GM12872 (cell line): ENCODE measurements at regions not wholly inside any gene's neighbourhood (a gene's known extent, or its start where the extent isn't known, plus 50 kb on each side); places are given as distances from the start of the nearest gene placed in this dataset.

Experiments used
- TF ChIP-seq, protein P1 (sequence below): IDR thresholded peaks from 3 replicates; pipeline ENCODE4 v1.5.1; 2011; ENCODE audit warnings: low read depth, mild to moderate bottlenecking, low read length, moderate library complexity; ENCODE audit not compliant: insufficient read depth

DNA sequence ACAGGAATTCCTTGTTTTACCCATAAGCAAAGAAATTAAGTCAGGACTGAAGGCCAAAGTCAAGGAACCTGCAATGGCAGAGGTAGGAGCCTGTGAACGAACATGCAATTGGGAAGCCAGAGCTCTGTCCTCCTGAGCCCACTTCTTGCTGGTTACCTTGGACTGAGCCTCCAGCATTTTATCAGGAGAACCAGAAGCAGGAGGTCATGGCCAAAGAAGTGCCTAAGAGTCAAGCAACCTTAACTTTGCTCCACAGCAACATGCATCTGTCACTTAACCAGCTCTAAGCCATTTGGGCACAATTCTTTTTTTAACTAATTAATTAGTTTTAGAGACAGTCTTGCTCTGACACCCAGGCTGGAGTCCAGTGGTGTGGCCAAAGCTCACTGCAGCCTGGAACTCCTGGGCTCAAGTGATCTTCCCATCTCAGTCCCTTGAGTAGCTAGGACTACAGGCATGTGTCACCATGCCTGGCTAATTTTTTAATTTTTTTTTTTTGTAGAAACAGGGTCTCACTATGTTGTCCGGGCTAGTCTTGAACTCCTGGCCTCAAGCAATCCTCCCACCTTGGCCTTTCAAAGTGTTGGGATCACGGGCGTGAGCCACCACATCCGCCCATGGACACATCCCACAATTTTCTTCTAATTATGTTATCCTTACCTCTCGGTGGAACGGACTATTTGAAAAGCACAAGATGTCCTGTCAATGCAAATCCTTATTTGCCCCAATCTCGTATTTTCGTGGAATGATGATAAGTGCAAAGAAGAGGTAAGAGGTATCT lies 334.2 kb downstream of the CD83 start:
- TF ChIP-seq, protein P1, sequence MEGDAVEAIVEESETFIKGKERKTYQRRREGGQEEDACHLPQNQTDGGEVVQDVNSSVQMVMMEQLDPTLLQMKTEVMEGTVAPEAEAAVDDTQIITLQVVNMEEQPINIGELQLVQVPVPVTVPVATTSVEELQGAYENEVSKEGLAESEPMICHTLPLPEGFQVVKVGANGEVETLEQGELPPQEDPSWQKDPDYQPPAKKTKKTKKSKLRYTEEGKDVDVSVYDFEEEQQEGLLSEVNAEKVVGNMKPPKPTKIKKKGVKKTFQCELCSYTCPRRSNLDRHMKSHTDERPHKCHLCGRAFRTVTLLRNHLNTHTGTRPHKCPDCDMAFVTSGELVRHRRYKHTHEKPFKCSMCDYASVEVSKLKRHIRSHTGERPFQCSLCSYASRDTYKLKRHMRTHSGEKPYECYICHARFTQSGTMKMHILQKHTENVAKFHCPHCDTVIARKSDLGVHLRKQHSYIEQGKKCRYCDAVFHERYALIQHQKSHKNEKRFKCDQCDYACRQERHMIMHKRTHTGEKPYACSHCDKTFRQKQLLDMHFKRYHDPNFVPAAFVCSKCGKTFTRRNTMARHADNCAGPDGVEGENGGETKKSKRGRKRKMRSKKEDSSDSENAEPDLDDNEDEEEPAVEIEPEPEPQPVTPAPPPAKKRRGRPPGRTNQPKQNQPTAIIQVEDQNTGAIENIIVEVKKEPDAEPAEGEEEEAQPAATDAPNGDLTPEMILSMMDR = no peak

DNA sequence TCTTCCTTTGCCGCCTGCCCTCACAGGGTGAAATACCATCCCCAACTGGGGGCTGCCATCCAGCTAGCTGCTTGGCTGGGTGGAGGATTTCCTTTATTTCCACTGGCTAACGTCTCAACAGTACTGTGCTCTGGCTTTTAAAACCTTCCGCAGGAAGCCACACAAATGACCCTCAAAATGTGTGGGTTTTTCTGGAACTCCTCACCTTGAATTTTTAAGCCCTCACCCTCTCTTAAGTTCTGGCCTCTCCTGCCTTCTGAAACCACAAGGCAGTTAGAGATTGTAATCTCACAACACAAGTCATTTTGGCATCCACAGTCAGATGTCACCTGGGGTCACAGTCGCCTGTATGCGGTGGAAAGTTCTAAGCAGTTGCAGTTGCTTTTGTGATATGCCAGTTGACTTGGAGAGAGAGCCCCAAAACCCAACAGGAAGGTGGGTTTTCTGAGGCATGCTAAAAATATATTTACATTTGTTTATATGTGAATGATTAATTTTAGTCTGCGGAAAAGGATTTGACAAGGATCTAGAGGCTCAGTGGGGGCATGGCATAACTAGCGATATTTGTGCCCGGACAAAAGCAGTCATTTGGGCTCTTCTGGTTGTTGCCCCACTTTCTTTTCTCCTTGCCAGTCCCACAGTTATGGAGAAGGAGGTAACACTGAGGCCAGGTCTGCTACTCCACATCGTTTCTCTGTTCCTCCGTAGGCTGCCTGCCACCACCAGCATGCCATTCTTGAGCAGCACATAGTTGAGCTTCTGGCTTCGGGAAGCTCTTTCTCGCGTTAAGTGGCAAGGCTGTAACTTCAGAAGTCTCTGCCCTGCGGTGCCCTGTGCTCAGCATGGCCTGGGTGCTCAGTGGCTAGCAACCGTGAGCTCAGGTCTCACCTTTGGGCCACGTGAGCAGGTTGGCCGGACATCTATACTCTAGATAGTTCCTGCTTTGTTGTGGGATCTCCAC lies 335.3 kb downstream of the CD83 start:
- TF ChIP-seq, protein P1 = no peak

DNA sequence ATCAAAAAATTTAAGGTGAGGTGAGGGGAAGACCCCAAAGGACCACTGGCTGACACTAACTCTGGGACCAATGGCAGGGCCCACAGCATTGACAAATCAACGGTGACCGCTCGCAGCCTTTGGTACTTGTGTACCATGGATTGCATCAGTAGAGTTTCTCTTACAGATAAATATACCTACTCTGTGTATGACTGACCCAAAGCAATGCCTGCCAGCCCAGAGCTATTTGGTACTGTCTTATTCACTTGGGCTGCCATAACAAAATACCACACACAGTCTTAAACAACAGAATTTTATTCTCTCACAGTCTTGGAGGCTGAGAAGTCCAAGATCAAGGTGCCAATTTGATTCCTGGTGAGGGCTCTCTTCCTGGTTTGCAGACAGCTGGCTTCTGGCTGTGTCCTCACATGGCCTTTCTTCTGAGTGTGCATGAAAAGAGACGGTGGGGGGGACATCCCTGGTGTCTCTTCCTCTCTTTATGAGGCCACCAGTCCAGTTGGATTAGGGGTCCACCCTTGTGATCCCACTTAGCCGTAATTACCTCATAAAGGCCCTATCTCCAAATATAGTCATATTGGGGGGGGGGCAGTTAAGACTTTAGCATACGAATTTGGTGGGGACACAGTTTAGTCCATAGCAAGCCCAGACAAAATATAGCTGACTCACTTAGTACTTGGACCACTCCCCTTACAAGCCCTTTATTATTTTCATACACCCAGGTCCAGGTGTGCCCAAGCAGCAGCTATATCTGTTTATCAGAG lies 336.3 kb downstream of the CD83 start:
- TF ChIP-seq, protein P1 = no peak

DNA sequence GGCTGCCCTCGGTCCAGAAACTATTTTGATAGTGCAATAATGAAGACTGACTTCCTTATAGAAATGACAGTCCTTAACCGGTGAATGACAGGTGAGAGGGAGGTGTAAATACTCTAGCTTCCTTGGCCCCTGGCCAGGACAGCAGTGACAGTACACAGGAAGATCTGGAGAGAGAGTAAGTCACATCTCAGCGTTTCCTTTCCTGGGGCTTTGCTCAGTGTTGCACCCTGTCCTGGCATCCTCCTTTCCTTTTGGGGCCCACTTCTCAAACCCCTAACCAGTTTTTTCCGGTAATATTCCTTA lies 336.9 kb downstream of the CD83 start:
- TF ChIP-seq, protein P1 = no peak

DNA sequence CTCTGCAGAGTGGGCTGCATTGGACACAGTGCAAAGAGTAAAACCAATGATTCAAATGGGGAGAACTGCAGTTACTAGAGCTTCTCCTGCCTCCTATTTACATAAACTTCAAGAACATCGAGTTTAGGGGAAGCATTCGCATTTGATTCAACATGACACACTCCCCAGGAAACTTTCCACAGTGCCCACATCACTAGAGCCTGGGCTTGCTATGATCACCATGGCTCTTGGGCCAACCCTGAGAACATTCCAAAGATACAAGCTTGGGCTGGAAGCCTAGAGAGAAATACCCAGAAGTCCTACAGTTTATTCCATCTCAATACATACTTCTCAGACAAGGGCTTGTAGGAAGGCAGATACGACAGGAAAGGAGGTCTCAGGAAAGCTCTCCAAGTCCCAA lies 337.9 kb downstream of the CD83 start:
- TF ChIP-seq, protein P1 = no peak

DNA sequence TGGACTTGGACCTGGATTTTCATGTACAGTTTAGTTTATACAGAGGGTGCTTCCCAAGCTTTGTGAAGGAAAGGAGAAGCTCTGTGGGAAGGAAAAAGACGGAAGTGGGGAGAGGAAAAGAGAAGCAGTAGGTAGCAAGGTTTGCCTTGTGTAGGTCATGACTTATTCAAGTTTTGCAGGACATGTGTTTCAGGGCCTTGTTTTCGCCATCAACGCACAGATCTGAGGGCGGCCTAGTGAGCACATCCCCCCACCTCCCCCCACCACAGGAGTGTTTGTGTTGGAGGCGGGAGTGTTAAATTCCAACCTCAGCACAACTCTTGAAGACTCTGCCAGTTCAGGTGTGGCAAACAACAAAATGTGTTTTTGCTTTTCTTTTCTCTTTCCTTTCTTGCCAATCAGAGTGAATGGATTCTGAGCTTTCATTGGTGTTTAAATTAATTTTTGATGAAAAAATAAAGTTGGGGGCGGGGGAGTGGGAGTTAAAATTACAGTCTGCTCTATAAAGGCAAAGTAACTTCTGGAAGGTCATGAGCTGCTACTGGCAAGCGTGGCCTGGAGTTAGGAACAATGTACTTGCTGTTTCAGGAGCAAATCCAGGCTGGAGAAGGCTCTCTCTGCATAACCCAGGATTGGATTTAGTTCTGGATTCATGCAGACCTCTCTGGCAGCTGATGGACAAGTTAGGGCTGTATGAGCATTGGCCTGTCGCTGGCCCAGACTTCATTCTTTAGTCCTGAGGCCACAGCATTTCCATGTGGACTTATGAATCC lies 338.5 kb downstream of the CD83 start:
- TF ChIP-seq, protein P1 = no peak
